GM12892 (cell line): ENCODE measurements at regions not wholly inside any gene's neighbourhood (a gene's known extent, or its start where the extent isn't known, plus 50 kb on each side); places are given as distances from the start of the nearest gene placed in this dataset.

ENCODE experiments used
- POLR2A ChIP-seq: IDR thresholded peaks from 2 replicates; pipeline ENCODE4 v1.6.1; 2011; ENCODE audit warnings: low read depth, low read length, control low read depth
- POLR2AphosphoS5 ChIP-seq: IDR thresholded peaks from 2 replicates; pipeline ENCODE4 v1.6.1; 2011; ENCODE audit warnings: low read depth, low read length, control low read depth
- TAF1 ChIP-seq: IDR thresholded peaks from 2 replicates; pipeline ENCODE4 v1.6.1; 2011; ENCODE audit warnings: low read depth, mild to moderate bottlenecking, control low read depth, low read length, borderline replicate concordance

DNA sequence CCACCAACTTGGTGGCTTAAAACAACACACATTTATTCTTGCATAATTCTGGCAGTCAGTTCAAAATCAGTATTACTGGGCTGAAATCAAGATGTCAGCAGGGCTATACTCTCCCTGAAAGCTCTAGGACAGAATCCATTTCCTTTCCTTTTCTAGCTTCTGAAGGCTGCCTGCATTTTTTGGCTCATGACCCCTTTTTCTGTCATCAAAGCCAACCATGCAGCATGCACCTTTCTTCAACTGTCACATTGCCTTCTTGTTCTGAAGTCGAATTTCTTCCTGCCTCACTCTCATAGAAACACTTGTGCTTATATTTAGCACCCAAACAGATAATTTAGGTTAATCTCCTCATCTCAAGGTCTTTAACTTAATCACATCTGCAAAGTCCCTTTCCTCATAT lies 79.8 kb upstream of the PPP1R2C start:
- no peak for TF ChIP-seq TAF1
- no peak for TF ChIP-seq POLR2AphosphoS5
- TF ChIP-seq POLR2A = no peak
